GM12878 (cell line): ENCODE measurements at regions not wholly inside any gene's neighbourhood (a gene's known extent, or its start where the extent isn't known, plus 50 kb on each side); places are given as distances from the start of the nearest gene placed in this dataset.

Experiments
- ATAC-seq: fragments of 200-7000 bp; cut with Tn5 transposase; 3 replicates; pipeline ENCODE4 v1.9.1; 2020; ENCODE audit warnings: mild to moderate bottlenecking, moderate library complexity
- BruUV-seq: library from RNA; stranded (reverse); fragments of 400-500 nt; replicated peaks from 2 replicates; lab custom pipeline; 2021; lab: Mats Ljungman, UMichigan
- CTCF ChIA-PET: fragments of 300-600 bp; sonication (Branson Sonifier 250); formaldehyde crosslinking; extraction: SDS; loops from one replicate; lab custom pipeline; 2021; ENCODE audit warnings: inconsistent platforms; lab: Yijun Ruan, JAX
- POLR2A ChIA-PET: fragments of 350-600 bp; formaldehyde crosslinking; extraction: SDS; loops from one replicate; lab custom pipeline; 2021; ENCODE audit warnings: inconsistent platforms; lab: Charles Lee
- RAD21 ChIA-PET: fragments of 300-600 bp; sonication (Branson Sonifier 250); formaldehyde crosslinking; loops from one replicate; lab custom pipeline; 2023; ENCODE audit warnings: antibody characterized with exemption; ENCODE audit not compliant: unreplicated experiment; lab: Charles Lee
- SMC1A ChIA-PET: fragments of 300-600 bp; sonication (Branson Sonifier 250); formaldehyde crosslinking; loops from one replicate; lab custom pipeline; 2023; ENCODE audit not compliant: unreplicated experiment, uncharacterized antibody; lab: Charles Lee
- DNase-seq: peaks from one replicate; pipeline ENCODE4 v3.0.0-alpha.2; 2011; ENCODE audit warnings: low read depth, low spot score
- FAIRE-seq: peaks from 3 replicates; lab custom pipeline; 2011; peaks lifted over from hg19 to GRCh38; lab: Jason Lieb, UNC
- H2AFZ ChIP-seq: 2 replicates; pipeline ENCODE4 v1.6.0; 2011; ENCODE audit warnings: low read depth, low read length, control low read depth; ENCODE audit not compliant: control insufficient read depth
- H3K27ac ChIP-seq: 2 replicates; pipeline ENCODE4 v1.5.1; 2011; ENCODE audit warnings: control low read depth; ENCODE audit not compliant: control insufficient read depth, insufficient read depth
- H3K27me3 ChIP-seq, 2 experiments: replicated peaks in 1 of 2; 2 replicates each; pipeline versions ENCODE4 v1.6.0 to v1.6.1; 2011; ENCODE audit warnings: low read length in 1 of 2; ENCODE audit not compliant: control insufficient read depth in 2 of 2, insufficient read depth in 2 of 2
- H3K36me3 ChIP-seq, 2 experiments: 2 replicates each; pipeline ENCODE4 v1.5.1; 2011; ENCODE audit warnings: low read length in 1 of 2; ENCODE audit not compliant: control insufficient read depth in 2 of 2, insufficient read depth in 2 of 2
- H3K4me1 ChIP-seq: 2 replicates; pipeline ENCODE4 v1.6.1; 2011; ENCODE audit warnings: mild to moderate bottlenecking, low read length, moderate library complexity, mixed read lengths; ENCODE audit not compliant: control insufficient read depth, insufficient read depth
- H3K4me2 ChIP-seq: 2 replicates; pipeline ENCODE4 v1.6.0; 2011; ENCODE audit warnings: control low read depth; ENCODE audit not compliant: control insufficient read depth, insufficient read depth
- H3K4me3 ChIP-seq: fragments of 200-600 bp; sonication (generic); 2 replicates; pipeline ENCODE4 v1.5.1; 2016
- H3K79me2 ChIP-seq: 2 replicates; pipeline ENCODE4 v1.6.0; 2011; ENCODE audit warnings: low read length; ENCODE audit not compliant: control insufficient read depth, insufficient read depth
- H3K9ac ChIP-seq: 2 replicates; pipeline ENCODE4 v1.8.0; 2011; ENCODE audit warnings: low read length, control low read depth, mixed read lengths; ENCODE audit not compliant: control insufficient read depth, insufficient read depth
- H3K9me3 ChIP-seq: replicated peaks from 3 replicates; pipeline ENCODE4 v1.5.1; 2011; ENCODE audit warnings: mild to moderate bottlenecking, low read length; ENCODE audit not compliant: control insufficient read depth, insufficient read depth
- H4K20me1 ChIP-seq: 2 replicates; pipeline ENCODE4 v1.6.0; 2011; ENCODE audit not compliant: control insufficient read depth, insufficient read depth
- CBX3 ChIP-seq: fragments of 200-600 bp; sonication (generic); IDR thresholded peaks from 2 replicates; pipeline ENCODE4 v1.6.1; 2016; ENCODE audit warnings: low read depth, borderline replicate concordance
- CEBPZ ChIP-seq: fragments of 150-350 bp; IDR thresholded peaks from 2 replicates; pipeline ENCODE4 v1.6.1; 2016; ENCODE audit warnings: low read depth, low read length
- CHD4 ChIP-seq: fragments of 200-600 bp; sonication (generic); IDR thresholded peaks from 2 replicates; pipeline ENCODE4 v1.6.1; 2016; ENCODE audit warnings: mild to moderate bottlenecking
- ETV6 ChIP-seq, 2 experiments: fragments of 450-650 bp in 1 of 2; IDR thresholded peaks in 1 of 2; conservative IDR thresholded peaks in 1 of 2; 2 replicates each; pipeline ENCODE4 v1.6.1; 2014; ENCODE audit warnings: antibody characterized with exemption in 1 of 2, borderline replicate concordance in 1 of 2, low read depth in 1 of 2, mild to moderate bottlenecking in 1 of 2, moderate library complexity in 1 of 2
- HDAC2 ChIP-seq: fragments of 200-600 bp; sonication (generic); IDR thresholded peaks from 2 replicates; pipeline ENCODE4 v1.6.1; 2017
- JUND ChIP-seq: IDR thresholded peaks from 2 replicates; pipeline ENCODE4 v1.6.1; 2012; ENCODE audit warnings: low read depth, mild to moderate bottlenecking, low read length, improper control_type of control experiment, moderate library complexity
- KLF5 ChIP-seq: fragments of 450-650 bp; IDR thresholded peaks from 2 replicates; pipeline ENCODE4 v1.6.1; 2014; ENCODE audit warnings: mild to moderate bottlenecking; ENCODE audit not compliant: partially characterized antibody
- MAX ChIP-seq: IDR thresholded peaks from 2 replicates; pipeline ENCODE4 v1.6.1; 2012; ENCODE audit warnings: low read depth, low read length, improper control_type of control experiment
- NFYA ChIP-seq: IDR thresholded peaks from 2 replicates; pipeline ENCODE4 v1.6.1; 2011; ENCODE audit warnings: low read depth, mild to moderate bottlenecking, low read length, improper control_type of control experiment, borderline replicate concordance
- NR2C1 ChIP-seq: fragments of 450-650 bp; IDR thresholded peaks from 2 replicates; pipeline ENCODE4 v1.6.1; 2017; ENCODE audit warnings: antibody characterized with exemption, mild to moderate bottlenecking, moderate library complexity
- NRF1 ChIP-seq: conservative IDR thresholded peaks from 2 replicates; pipeline ENCODE4 v1.6.1; 2011; ENCODE audit warnings: mild to moderate bottlenecking, low read depth, low read length, improper control_type of control experiment
- PKNOX1 ChIP-seq: fragments of 450-650 bp; IDR thresholded peaks from 2 replicates; pipeline ENCODE4 v1.6.1; 2016; ENCODE audit warnings: mild to moderate bottlenecking
- RAD51 ChIP-seq: fragments of 450-650 bp; IDR thresholded peaks from 2 replicates; pipeline ENCODE4 v1.6.1; 2016; ENCODE audit warnings: moderate library complexity, mild to moderate bottlenecking, inconsistent platforms
- RB1 ChIP-seq: fragments of 450-650 bp; formaldehyde crosslinking; IDR thresholded peaks from 2 replicates; pipeline ENCODE4 v1.6.1; 2017; ENCODE audit warnings: mild to moderate bottlenecking, borderline replicate concordance
- SIN3A ChIP-seq: IDR thresholded peaks from 2 replicates; pipeline ENCODE4 v1.6.1; 2012; ENCODE audit warnings: low read depth, low read length, improper control_type of control experiment
- SMAD1 ChIP-seq: fragments of 450-650 bp; IDR thresholded peaks from 2 replicates; pipeline ENCODE4 v1.6.1; 2018; ENCODE audit warnings: mild to moderate bottlenecking, low read depth; ENCODE audit not compliant: partially characterized antibody
- TBL1XR1 ChIP-seq: IDR thresholded peaks from 2 replicates; pipeline ENCODE4 v1.6.1; 2012; ENCODE audit warnings: low read depth, low read length, improper control_type of control experiment
- ZBED1 ChIP-seq: IDR thresholded peaks from 2 replicates; pipeline ENCODE4 v1.6.1; 2016; ENCODE audit warnings: borderline replicate concordance
- WGBS: methylation state at CpG from one replicate; pipeline ENCODE4 v1.1.6; 2016; ENCODE audit warnings: low lambda C conversion rate; ENCODE audit not compliant: insufficient replicate concordance, insufficient coverage; ENCODE audit errors: missing lambda C conversion rate; 5-methylcytosine and 5-hydroxymethylcytosine counted together
- in situ Hi-C: fragments of 300-500 bp; cut with MboI; formaldehyde crosslinking; loops from 9 replicates; pipeline ENCODE4 v1.14.3; 2018; ENCODE audit warnings: mixed read lengths
- intact Hi-C: fragments of 100-400 bp; cut with micrococcal nuclease; formaldehyde crosslinking; loops from one replicate; pipeline ENCODE4 v1.14.2; 2022; ENCODE audit not compliant: unreplicated experiment

GRCh38 chr12:115325858-115326257 lies 641.9 kb upstream of the TBX3 start (continued):
- TF ChIP-seq RAD51 (no peak), CHD4 (no peak), TBL1XR1 (no peak), CBX3 (no peak)

GRCh38 chr12:115324949-115325593 lies 641.1 kb upstream of the TBX3 start:
- Histone ChIP-seq H3K36me3 (no peaks in the 10 kb centered on the region), H3K27me3 (no peaks in the 10 kb centered on the region), H4K20me1 (no peaks in the 10 kb centered on the region), H3K4me3 (no peak overlapping the region), H2AFZ (no peak overlapping the region), H3K4me1 (peaks cover 11% of the 10 kb centered on the region), H3K27ac (no peak overlapping the region), H3K9me3 (no peaks in the 10 kb centered on the region; the same call in 2 of the 3 replicates), H3K9ac (no peak overlapping the region), H3K79me2 (no peaks in the 10 kb centered on the region), H3K4me2 (no peak overlapping the region)
- in situ Hi-C loops = no loop called here
- FAIRE-seq (no peak), DNase-seq (no peak), ATAC-seq (no peak)
- 20% methylated on average over 5 of the region's 5 CpGs for WGBS
- ChIA-PET RAD21 (no interaction called here), POLR2A (no interaction called here), SMC1A (interaction anchor here (1.4 kb wide), 1 partner anchor 10 kb away, joined by 4 read pairs; no protein-coding TSS in a partner anchor), CTCF (no interaction called here)
- BruUV-seq = no TSS peak
- intact Hi-C loops = no loop called here
- no peak for TF ChIP-seq HDAC2
- TF ChIP-seq ZBED1 = no peak
- no peak for TF ChIP-seq SIN3A
- TF ChIP-seq NRF1 = no peak
- no peak for TF ChIP-seq CEBPZ
- TF ChIP-seq NR2C1 = no peak
- TF ChIP-seq NFYA = no peak
- no peak for TF ChIP-seq RB1
- TF ChIP-seq ETV6 (conservative IDR thresholded peaks at IDR 0.05 in 1 of 2, IDR thresholded peaks at IDR 0.05 in 1 of 2; ENCODE audit: borderline replicate concordance in 1 of 2, low read depth in 1 of 2) = no peak
- TF ChIP-seq JUND = no peak
- no peak for TF ChIP-seq MAX
- TF ChIP-seq RAD51 = no peak
- no peak for TF ChIP-seq PKNOX1
- no peak for TF ChIP-seq SMAD1
- no peak for TF ChIP-seq KLF5
